HepG2 (cell line): ENCODE measurements at regions not wholly inside any gene's neighbourhood (a gene's known extent, or its start where the extent isn't known, plus 50 kb on each side); places are given as distances from the start of the nearest gene placed in this dataset.

Source experiments
- NR2C2 ChIP-seq: sonication (generic); formaldehyde crosslinking; IDR thresholded peaks from 2 replicates; pipeline ENCODE4 v1.4.0; 2020; ENCODE audit warnings: missing genetic modification reagents, mild to moderate bottlenecking, moderate library complexity, borderline replicate concordance
- POLR2A ChIP-seq, 2 experiments: IDR thresholded peaks; 2 replicates each; pipeline ENCODE4 v1.6.1; 2011; ENCODE audit warnings: low read depth in 2 of 2, low read length in 2 of 2, mild to moderate bottlenecking in 1 of 2, moderate library complexity in 1 of 2; ENCODE audit not compliant: insufficient read depth in 1 of 2
- POLR2AphosphoS5 ChIP-seq: IDR thresholded peaks from 2 replicates; pipeline ENCODE4 v1.6.1; 2012; ENCODE audit warnings: low read depth, low read length
- SMARCC2 ChIP-seq: fragments of 450-650 bp; IDR thresholded peaks from 2 replicates; pipeline ENCODE4 v1.6.1; 2017; ENCODE audit warnings: antibody characterized with exemption, mild to moderate bottlenecking
- TEAD2 ChIP-seq: sonication (generic); formaldehyde crosslinking; IDR thresholded peaks from 2 replicates; pipeline ENCODE4 v1.9.0; 2021; ENCODE audit warnings: missing genetic modification reagents
- ZNF232 ChIP-seq: sonication (generic); formaldehyde crosslinking; IDR thresholded peaks from 2 replicates; pipeline ENCODE4 v1.4.0; 2020; ENCODE audit warnings: missing genetic modification reagents, borderline replicate concordance
- ZNF292 ChIP-seq: sonication (generic); formaldehyde crosslinking; IDR thresholded peaks from 2 replicates; pipeline ENCODE4 v1.8.1; 2022; ENCODE audit warnings: mild to moderate bottlenecking, low read depth, missing genetic modification reagents, borderline replicate concordance
- TF ChIP-seq, protein P1 (sequence below): sonication (generic); formaldehyde crosslinking; IDR thresholded peaks from 2 replicates; pipeline ENCODE4 v1.5.0; 2020; ENCODE audit warnings: missing genetic modification reagents
- TF ChIP-seq, protein P2 (sequence below): sonication (generic); formaldehyde crosslinking; IDR thresholded peaks from 2 replicates; pipeline ENCODE4 v1.8.0; 2023; ENCODE audit warnings: mild to moderate bottlenecking, missing genetic modification reagents
- TF ChIP-seq, protein P3 (sequence below): sonication (generic); formaldehyde crosslinking; IDR thresholded peaks from 2 replicates; pipeline ENCODE4 v1.4.0; 2020; ENCODE audit warnings: missing genetic modification reagents

DNA sequence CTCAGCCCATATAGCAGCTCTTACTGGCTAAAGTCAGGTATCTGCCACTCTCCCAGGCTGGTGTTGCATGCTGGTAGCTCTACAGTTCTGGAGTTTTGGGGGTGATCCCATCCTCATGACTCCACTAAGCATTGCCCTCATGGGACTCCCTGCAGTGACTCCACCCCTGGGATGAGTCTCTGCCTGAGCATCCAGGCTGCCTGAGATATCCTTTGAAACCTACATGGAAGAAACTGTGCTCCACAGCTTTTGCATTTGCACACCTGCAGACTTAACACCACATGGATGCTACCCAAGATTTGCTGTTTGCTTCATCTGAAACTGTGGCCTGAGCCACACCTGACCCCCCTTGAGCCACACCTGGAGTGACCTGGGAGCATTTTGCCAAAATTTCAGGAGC, 226.4 kb downstream of the C1orf94 start:
- TF ChIP-seq ZNF232 (CRISPR knock-in tag): no peak
- TF ChIP-seq TEAD2: no peak
- no peak for TF ChIP-seq POLR2AphosphoS5
- TF ChIP-seq, protein P1, sequence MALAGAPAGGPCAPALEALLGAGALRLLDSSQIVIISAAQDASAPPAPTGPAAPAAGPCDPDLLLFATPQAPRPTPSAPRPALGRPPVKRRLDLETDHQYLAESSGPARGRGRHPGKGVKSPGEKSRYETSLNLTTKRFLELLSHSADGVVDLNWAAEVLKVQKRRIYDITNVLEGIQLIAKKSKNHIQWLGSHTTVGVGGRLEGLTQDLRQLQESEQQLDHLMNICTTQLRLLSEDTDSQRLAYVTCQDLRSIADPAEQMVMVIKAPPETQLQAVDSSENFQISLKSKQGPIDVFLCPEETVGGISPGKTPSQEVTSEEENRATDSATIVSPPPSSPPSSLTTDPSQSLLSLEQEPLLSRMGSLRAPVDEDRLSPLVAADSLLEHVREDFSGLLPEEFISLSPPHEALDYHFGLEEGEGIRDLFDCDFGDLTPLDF (CRISPR knock-in tag): no peak
- no peak for TF ChIP-seq ZNF292 (CRISPR knock-in tag)
- no peak for TF ChIP-seq POLR2A (IDR thresholded peaks at IDR 0.05; ENCODE audit: insufficient read depth in 1 of 2, low read depth in 2 of 2, low read length in 2 of 2)
- TF ChIP-seq NR2C2 (CRISPR knock-in tag): no peak
- TF ChIP-seq, protein P2, sequence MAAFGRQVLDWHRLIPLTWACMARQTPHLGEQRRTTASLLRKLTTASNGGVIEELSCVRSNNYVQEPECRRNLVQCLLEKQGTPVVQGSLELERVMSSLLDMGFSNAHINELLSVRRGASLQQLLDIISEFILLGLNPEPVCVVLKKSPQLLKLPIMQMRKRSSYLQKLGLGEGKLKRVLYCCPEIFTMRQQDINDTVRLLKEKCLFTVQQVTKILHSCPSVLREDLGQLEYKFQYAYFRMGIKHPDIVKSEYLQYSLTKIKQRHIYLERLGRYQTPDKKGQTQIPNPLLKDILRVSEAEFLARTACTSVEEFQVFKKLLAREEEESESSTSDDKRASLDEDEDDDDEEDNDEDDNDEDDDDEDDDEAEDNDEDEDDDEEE (CRISPR knock-in tag): no peak
- TF ChIP-seq, protein P3, sequence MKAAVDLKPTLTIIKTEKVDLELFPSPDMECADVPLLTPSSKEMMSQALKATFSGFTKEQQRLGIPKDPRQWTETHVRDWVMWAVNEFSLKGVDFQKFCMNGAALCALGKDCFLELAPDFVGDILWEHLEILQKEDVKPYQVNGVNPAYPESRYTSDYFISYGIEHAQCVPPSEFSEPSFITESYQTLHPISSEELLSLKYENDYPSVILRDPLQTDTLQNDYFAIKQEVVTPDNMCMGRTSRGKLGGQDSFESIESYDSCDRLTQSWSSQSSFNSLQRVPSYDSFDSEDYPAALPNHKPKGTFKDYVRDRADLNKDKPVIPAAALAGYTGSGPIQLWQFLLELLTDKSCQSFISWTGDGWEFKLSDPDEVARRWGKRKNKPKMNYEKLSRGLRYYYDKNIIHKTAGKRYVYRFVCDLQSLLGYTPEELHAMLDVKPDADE: no peak
- no peak for TF ChIP-seq SMARCC2
